ENCODE measurements at regions not wholly inside any gene's neighbourhood (a gene's known extent, or its start where the extent isn't known, plus 50 kb on each side); places are given as distances from the start of the nearest gene placed in this dataset.
"Not testable (repeated sequence)": the region's sequence is repeated elsewhere in the genome, so short reads cannot be mapped to it uniquely, and the experiment has no call there.

- DNase-seq = no peak
These were observed 155.9 kb downstream of the SHOX start for GRCh38 chrX:786441-786881.

- no peak for DNase-seq
These were observed 154.2 kb downstream of the SHOX start for GRCh38 chrX:784829-785228.

- DNase-seq = no peak
These were observed 150.9 kb downstream of the SHOX start for GRCh38 chrX:781224-782204.

- DNase-seq = no peak
These were observed 146.1 kb downstream of the SHOX start for GRCh38 chrX:776529-777230.

GRCh38 chrX:776061-776460, 145.5 kb downstream of the SHOX start:
- DNase-seq = no peak

- no peak for DNase-seq
These were observed 143.9 kb downstream of the SHOX start for GRCh38 chrX:774536-774935.

GRCh38 chrX:773292-774025, 142.9 kb downstream of the SHOX start:
- DNase-seq = no peak

GRCh38 chrX:771536-771935, 140.9 kb downstream of the SHOX start:
- no peak for DNase-seq

GRCh38 chrX:769796-770195, 139.2 kb downstream of the SHOX start:
- DNase-seq = no peak

GRCh38 chrX:768596-768995, 138.0 kb downstream of the SHOX start:
- DNase-seq = no peak

- no peak for DNase-seq
These were observed 128.3 kb downstream of the SHOX start for GRCh38 chrX:758917-759316.

GRCh38 chrX:750812-751211, 120.2 kb downstream of the SHOX start:
- no peak for DNase-seq

- DNase-seq = no peak
These were observed 119.7 kb downstream of the SHOX start for GRCh38 chrX:750263-750662.

GRCh38 chrX:747176-747575, 116.6 kb downstream of the SHOX start:
- DNase-seq = no peak

- DNase-seq = no peak
These were observed 109.0 kb downstream of the SHOX start for GRCh38 chrX:739611-740010.

- DNase-seq = not testable (repeated sequence)
These were observed 106.4 kb downstream of the SHOX start for GRCh38 chrX:737021-737420.

- DNase-seq = no peak
These were observed 103.8 kb downstream of the SHOX start for GRCh38 chrX:734362-734761.

- DNase-seq = no peak
These were observed 103.4 kb downstream of the SHOX start for GRCh38 chrX:733961-734360.

GRCh38 chrX:729583-730409, 99.2 kb downstream of the SHOX start:
- no peak for DNase-seq

GRCh38 chrX:729101-729500, 98.5 kb downstream of the SHOX start:
- DNase-seq = not testable (repeated sequence)

GRCh38 chrX:728639-729038, 98.0 kb downstream of the SHOX start:
- not testable (repeated sequence) for DNase-seq
